H9 (cell line): ENCODE measurements at regions not wholly inside any gene's neighbourhood (a gene's known extent, or its start where the extent isn't known, plus 50 kb on each side); places are given as distances from the start of the nearest gene placed in this dataset.

ENCODE experiments used
- DNase-seq: peaks from one replicate; pipeline ENCODE4 v3.0.0-alpha.2; 2017
- H2AFZ ChIP-seq: one replicate; pipeline ENCODE4 v1.6.1; 2013; ENCODE audit warnings: mild to moderate bottlenecking, low read length, control low read depth, moderate library complexity
- H2AK5ac ChIP-seq: 2 replicates; pipeline ENCODE4 v1.6.1; 2013; ENCODE audit warnings: low read length, control low read depth, mixed read lengths; ENCODE audit not compliant: insufficient read length
- H2BK120ac ChIP-seq: one replicate; pipeline ENCODE4 v1.6.1; 2013; ENCODE audit warnings: low read depth, mild to moderate bottlenecking, low read length, control low read depth, inconsistent platforms; ENCODE audit not compliant: poor library complexity, severe bottlenecking
- H2BK12ac ChIP-seq: 2 replicates; pipeline ENCODE4 v1.6.1; 2013; ENCODE audit warnings: low read length, control low read depth, mixed read lengths, low read depth; ENCODE audit not compliant: insufficient read length
- H2BK15ac ChIP-seq: 2 replicates; pipeline ENCODE4 v1.6.1; 2013; ENCODE audit warnings: low read depth, low read length, control low read depth
- H2BK20ac ChIP-seq: one replicate; pipeline ENCODE4 v1.6.1; 2013; ENCODE audit warnings: low read depth, mild to moderate bottlenecking, low read length, control low read depth, inconsistent platforms; ENCODE audit not compliant: poor library complexity, severe bottlenecking
- H2BK5ac ChIP-seq: 2 replicates; pipeline ENCODE4 v1.6.1; 2013; ENCODE audit warnings: low read length, control low read depth, mixed read lengths; ENCODE audit not compliant: insufficient read length
- H3K14ac ChIP-seq: 2 replicates; pipeline ENCODE4 v1.6.1; 2013; ENCODE audit warnings: low read length, control low read depth; ENCODE audit not compliant: insufficient read depth
- H3K18ac ChIP-seq: 2 replicates; pipeline ENCODE4 v1.6.1; 2013; ENCODE audit warnings: low read depth, mild to moderate bottlenecking, mixed read lengths, low read length, control low read depth; ENCODE audit not compliant: insufficient read length
- H3K23ac ChIP-seq: 2 replicates; pipeline ENCODE4 v1.6.1; 2013; ENCODE audit warnings: low read length, control low read depth, mixed read lengths, low read depth; ENCODE audit not compliant: insufficient read length
- H3K23me2 ChIP-seq: 2 replicates; pipeline ENCODE4 v1.6.1; 2013; ENCODE audit warnings: low read depth, mild to moderate bottlenecking, mixed read lengths, low read length, control low read depth; ENCODE audit not compliant: insufficient read length, poor library complexity, severe bottlenecking
- H3K27ac ChIP-seq: 2 replicates; pipeline ENCODE4 v1.5.1; 2013; ENCODE audit warnings: low read length, control low read depth, mixed read lengths, low read depth; ENCODE audit not compliant: insufficient read length
- H3K27me3 ChIP-seq: 2 replicates; pipeline ENCODE4 v1.6.1; 2013; ENCODE audit warnings: low read length, control low read depth, inconsistent platforms; ENCODE audit not compliant: insufficient read depth
- H3K4ac ChIP-seq: 2 replicates; pipeline ENCODE4 v1.6.1; 2013; ENCODE audit warnings: low read depth, mild to moderate bottlenecking, control low read depth, inconsistent platforms, low read length, moderate library complexity
- H3K4me1 ChIP-seq: 2 replicates; pipeline ENCODE4 v1.6.1; 2013; ENCODE audit warnings: low read length, control low read depth, inconsistent platforms; ENCODE audit not compliant: insufficient read depth
- H3K4me2 ChIP-seq: 2 replicates; pipeline ENCODE4 v1.6.1; 2013; ENCODE audit warnings: low read length, control low read depth, mixed read lengths; ENCODE audit not compliant: insufficient read length, insufficient read depth
- H3K56ac ChIP-seq: 2 replicates; pipeline ENCODE4 v1.6.1; 2013; ENCODE audit warnings: low read depth, mild to moderate bottlenecking, mixed read lengths, low read length, control low read depth; ENCODE audit not compliant: insufficient read length
- H3K79me1 ChIP-seq: 2 replicates; pipeline ENCODE4 v1.6.1; 2013; ENCODE audit warnings: low read depth, mild to moderate bottlenecking, moderate library complexity, low read length, control low read depth, inconsistent platforms; ENCODE audit not compliant: insufficient read depth, poor library complexity, severe bottlenecking
- H3K79me2 ChIP-seq: 2 replicates; pipeline ENCODE4 v1.6.1; 2013; ENCODE audit warnings: low read length, control low read depth, inconsistent platforms; ENCODE audit not compliant: insufficient read depth
- H3K9ac ChIP-seq: 2 replicates; pipeline ENCODE4 v1.6.1; 2013; ENCODE audit warnings: low read length, control low read depth, mixed read lengths; ENCODE audit not compliant: insufficient read length; ENCODE audit errors: extremely low read depth
- H3K9me3 ChIP-seq: one replicate; pipeline ENCODE4 v1.6.1; 2013; ENCODE audit warnings: low read depth, low read length, inconsistent platforms; ENCODE audit not compliant: control insufficient read depth
- H3T11ph ChIP-seq: one replicate; pipeline ENCODE4 v1.6.1; 2013; ENCODE audit warnings: mild to moderate bottlenecking, low read length, control low read depth, inconsistent platforms
- H4K20me1 ChIP-seq: one replicate; pipeline ENCODE4 v1.6.1; 2013; ENCODE audit not compliant: control insufficient read depth, insufficient read length, insufficient read depth
- H4K5ac ChIP-seq: 2 replicates; pipeline ENCODE4 v1.6.1; 2013; ENCODE audit warnings: low read depth, mild to moderate bottlenecking, mixed read lengths, low read length, control low read depth; ENCODE audit not compliant: insufficient read length
- H4K8ac ChIP-seq: replicated peaks from 2 replicates; pipeline ENCODE4 v1.6.1; 2013; ENCODE audit warnings: low read length, control low read depth, mixed read lengths, low read depth; ENCODE audit not compliant: insufficient read length
- H4K91ac ChIP-seq: 2 replicates; pipeline ENCODE4 v1.6.1; 2013; ENCODE audit warnings: low read depth, mild to moderate bottlenecking, moderate library complexity, mixed read lengths, low read length, control low read depth; ENCODE audit not compliant: insufficient read length
- H3K27ac Mint-ChIP-seq, 3 experiments: 2 replicates in 2 of 3; 3 replicates in 1 of 3; pipeline ENCODE4 v1.8.0; 2020 to 2021; ENCODE audit warnings: mixed read lengths in 3 of 3, mild to moderate bottlenecking in 1 of 3, moderate library complexity in 1 of 3
- H3K27me3 Mint-ChIP-seq: 2 replicates; pipeline ENCODE4 v1.8.0; 2021; ENCODE audit warnings: low read depth, mild to moderate bottlenecking, moderate library complexity, mixed read lengths
- H3K36me3 Mint-ChIP-seq, 3 experiments: 2 replicates in 2 of 3; 3 replicates in 1 of 3; pipeline ENCODE4 v1.8.0; 2020 to 2021; ENCODE audit warnings: low read depth in 3 of 3, mixed read lengths in 3 of 3; ENCODE audit not compliant: insufficient read depth in 1 of 3
- H3K4me1 Mint-ChIP-seq, 2 experiments: 2 replicates each; pipeline ENCODE4 v1.8.0; 2020; ENCODE audit warnings: mixed read lengths in 2 of 2
- H3K4me3 Mint-ChIP-seq, 2 experiments: 2 replicates in 1 of 2; 3 replicates in 1 of 2; pipeline ENCODE4 v1.8.0; 2020 to 2021; ENCODE audit warnings: mild to moderate bottlenecking in 2 of 2, mixed read lengths in 2 of 2, moderate library complexity in 1 of 2
- H3K9me3 Mint-ChIP-seq, 2 experiments: 2 replicates in 1 of 2; 3 replicates in 1 of 2; pipeline ENCODE4 v1.8.0; 2020; ENCODE audit warnings: mild to moderate bottlenecking in 2 of 2, mixed read lengths in 2 of 2, moderate library complexity in 1 of 2
- CTCF ChIP-seq: fragments of 200-600 bp; sonication (generic); conservative IDR thresholded peaks from 3 replicates; pipeline ENCODE4 v1.8.0; 2021; ENCODE audit warnings: antibody characterized with exemption, mild to moderate bottlenecking
- WGBS: extraction: QIAGEN DNeasy Blood & Tissue Kit; methylation state at CpG from one replicate; pipeline ENCODE4 v1.1.7; 2013; ENCODE audit warnings: missing lambda C conversion rate, low lambda C conversion rate, mixed read lengths; ENCODE audit not compliant: insufficient read length; ENCODE audit errors: extremely low coverage; 5-methylcytosine and 5-hydroxymethylcytosine counted together

GRCh38 chr5:145470396-145470979 is 364.7 kb downstream of the PRELID2 start:
- H3K23me2 ChIP-seq, result no peaks in the 10 kb centered on the region
- no peak overlapping the region for H3K4me2 ChIP-seq
- Mint-ChIP-seq H3K9me3 (no peaks in the 10 kb centered on the region), H3K27ac (no peak overlapping the region), H3K27me3 (no peaks in the 10 kb centered on the region), H3K36me3 (no peaks in the 10 kb centered on the region), H3K4me1 (peaks cover 8% of the 10 kb centered on the region in 2 experiments), H3K4me3 (no peak overlapping the region)
- no peak overlapping the region for H2BK15ac ChIP-seq
- no CpG with 5 or more reads among the region's 2 CpGs for WGBS
- no peak overlapping the region for H2AK5ac ChIP-seq
- H2BK12ac ChIP-seq, result no peak overlapping the region
- no peak overlapping the region for H4K5ac ChIP-seq
- H3K4me1 ChIP-seq, result no peaks in the 10 kb centered on the region
- no peaks in the 10 kb centered on the region for H3K79me1 ChIP-seq
- H2BK120ac ChIP-seq, result no peak overlapping the region
- H3K18ac ChIP-seq, result no peak overlapping the region
- no peak overlapping the region for H2BK5ac ChIP-seq
- no peak overlapping the region for H2BK20ac ChIP-seq
- H3K27me3 ChIP-seq, result no peaks in the 10 kb centered on the region
- H3K4ac ChIP-seq, result no peak overlapping the region
- H2AFZ ChIP-seq, result no peak overlapping the region
- H3K79me2 ChIP-seq, result no peaks in the 10 kb centered on the region
- H3K14ac ChIP-seq, result no peak overlapping the region
- no peak overlapping the region for H3T11ph ChIP-seq
- no peak overlapping the region for H3K9ac ChIP-seq
- no peaks in the 10 kb centered on the region for H3K9me3 ChIP-seq
- H4K8ac ChIP-seq, result no peak overlapping the region
- no peak overlapping the region for H3K23ac ChIP-seq
- H4K20me1 ChIP-seq, result no peaks in the 10 kb centered on the region
- H3K27ac ChIP-seq, result no peak overlapping the region
- H3K56ac ChIP-seq, result no peak overlapping the region
- no peak for DNase-seq
- H4K91ac ChIP-seq, result no peak overlapping the region
- no peak for TF ChIP-seq CTCF
